OCI-LY1 (cell line): ENCODE measurements at regions not wholly inside any gene's neighbourhood (a gene's known extent, or its start where the extent isn't known, plus 50 kb on each side); places are given as distances from the start of the nearest gene placed in this dataset.

Source experiments
- EZH2 ChIP-seq: fragments of 200-600 bp; sonication (generic), shearing (Covaris generic); IDR thresholded peaks from 2 replicates; pipeline ENCODE4 v1.8.0; 2017; ENCODE audit warnings: borderline replicate concordance, mixed run types, mild to moderate bottlenecking, antibody characterized with exemption, low read length, moderate library complexity, mixed read lengths
- TF ChIP-seq, protein P1 (sequence below): fragments of 200-600 bp; sonication (generic), shearing (Covaris generic); IDR thresholded peaks from 2 replicates; pipeline ENCODE4 v1.5.1; 2017; ENCODE audit warnings: mild to moderate bottlenecking, antibody characterized with exemption, low read length, moderate library complexity, mixed read lengths

- TF ChIP-seq, protein P1, sequence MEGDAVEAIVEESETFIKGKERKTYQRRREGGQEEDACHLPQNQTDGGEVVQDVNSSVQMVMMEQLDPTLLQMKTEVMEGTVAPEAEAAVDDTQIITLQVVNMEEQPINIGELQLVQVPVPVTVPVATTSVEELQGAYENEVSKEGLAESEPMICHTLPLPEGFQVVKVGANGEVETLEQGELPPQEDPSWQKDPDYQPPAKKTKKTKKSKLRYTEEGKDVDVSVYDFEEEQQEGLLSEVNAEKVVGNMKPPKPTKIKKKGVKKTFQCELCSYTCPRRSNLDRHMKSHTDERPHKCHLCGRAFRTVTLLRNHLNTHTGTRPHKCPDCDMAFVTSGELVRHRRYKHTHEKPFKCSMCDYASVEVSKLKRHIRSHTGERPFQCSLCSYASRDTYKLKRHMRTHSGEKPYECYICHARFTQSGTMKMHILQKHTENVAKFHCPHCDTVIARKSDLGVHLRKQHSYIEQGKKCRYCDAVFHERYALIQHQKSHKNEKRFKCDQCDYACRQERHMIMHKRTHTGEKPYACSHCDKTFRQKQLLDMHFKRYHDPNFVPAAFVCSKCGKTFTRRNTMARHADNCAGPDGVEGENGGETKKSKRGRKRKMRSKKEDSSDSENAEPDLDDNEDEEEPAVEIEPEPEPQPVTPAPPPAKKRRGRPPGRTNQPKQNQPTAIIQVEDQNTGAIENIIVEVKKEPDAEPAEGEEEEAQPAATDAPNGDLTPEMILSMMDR: no peak
- no peak for TF ChIP-seq EZH2
Measured at GRCh38 chr5:4479426-4479825, 660.7 kb upstream of the ADAMTS16 start.
